ENCODE measurements at regions not wholly inside any gene's neighbourhood (a gene's known extent, or its start where the extent isn't known, plus 50 kb on each side); places are given as distances from the start of the nearest gene placed in this dataset.

GRCh38 chr18:66972681-66973080, 368.8 kb upstream of the CDH19 start:
- no peak overlapping the region for H3K27ac Mint-ChIP-seq
- Histone ChIP-seq H3K4me2 (ENCODE audit: insufficient read depth, insufficient read length, low read length) (no peak overlapping the region), H3K23ac (ENCODE audit: insufficient read length, low read depth, low read length) (no peak overlapping the region), H3K56ac (ENCODE audit: insufficient read length, low read depth, low read length) (no peak overlapping the region), H3T11ph (ENCODE audit: low read length) (no peak overlapping the region), H2BK15ac (ENCODE audit: low read depth, low read length) (no peak overlapping the region), H3K79me2 (ENCODE audit: insufficient read depth, low read length) (no peaks in the 10 kb centered on the region), H3K4me1 (ENCODE audit: insufficient read depth, low read length) (no peaks in the 10 kb centered on the region), H3K18ac (ENCODE audit: insufficient read length, low read depth, low read length) (no peak overlapping the region), H3K27me3 (ENCODE audit: insufficient read depth, low read length) (no peaks in the 10 kb centered on the region), H2BK12ac (ENCODE audit: insufficient read length, low read depth, low read length) (no peak overlapping the region), H2BK5ac (ENCODE audit: insufficient read length, low read length) (no peak overlapping the region), H4K91ac (ENCODE audit: insufficient read length, low read depth, low read length) (no peak overlapping the region), H2BK20ac (ENCODE audit: low read depth, low read length, poor library complexity, severe bottlenecking) (no peak overlapping the region), H2AFZ (ENCODE audit: low read length) (no peak overlapping the region), H3K79me1 (ENCODE audit: insufficient read depth, low read depth, low read length, poor library complexity, severe bottlenecking) (no peaks in the 10 kb centered on the region), H3K9me3 (ENCODE audit: control insufficient read depth, low read depth, low read length) (no peaks in the 10 kb centered on the region), H4K5ac (ENCODE audit: insufficient read length, low read depth, low read length) (no peak overlapping the region), H3K9ac (ENCODE audit: extremely low read depth, insufficient read length, low read length) (no peak overlapping the region), H2AK5ac (ENCODE audit: insufficient read length, low read length) (no peak overlapping the region), H3K14ac (ENCODE audit: insufficient read depth, low read length) (no peak overlapping the region), H4K8ac (replicated peaks; ENCODE audit: insufficient read length, low read depth, low read length) (no peak overlapping the region), H3K23me2 (ENCODE audit: insufficient read length, low read depth, low read length, poor library complexity, severe bottlenecking) (no peaks in the 10 kb centered on the region), H3K27ac (ENCODE audit: insufficient read length, low read depth, low read length) (no peak overlapping the region), H3K4ac (ENCODE audit: low read depth, low read length) (no peak overlapping the region), H2BK120ac (ENCODE audit: low read depth, low read length, poor library complexity, severe bottlenecking) (no peak overlapping the region), H4K20me1 (ENCODE audit: control insufficient read depth, insufficient read depth, insufficient read length) (no peaks in the 10 kb centered on the region)
- no peak for DNase-seq
- TF ChIP-seq CTCF (conservative IDR thresholded peaks at IDR 0.05): no peak
- H3K9me3 Mint-ChIP-seq: no peaks in the 10 kb centered on the region
- H3K27me3 Mint-ChIP-seq (ENCODE audit: low read depth): no peaks in the 10 kb centered on the region
- WGBS (ENCODE audit: extremely low coverage, insufficient read length, low lambda C conversion rate): no CpG with 5 or more reads among the region's 1 CpG
- no peaks in the 10 kb centered on the region for H3K36me3 Mint-ChIP-seq (ENCODE audit: insufficient read depth in 1 of 3, low read depth in 3 of 3)
- no peak overlapping the region for H3K4me3 Mint-ChIP-seq
- H3K4me1 Mint-ChIP-seq: peaks cover 15 to 16% of the 10 kb centered on the region in 2 experiments
